Inflammatory macrophage (primary cell): ENCODE measurements at regions not wholly inside any gene's neighbourhood (a gene's known extent, or its start where the extent isn't known, plus 50 kb on each side); places are given as distances from the start of the nearest gene placed in this dataset.

ENCODE experiments used
- DNase-seq, 2 donors: peaks; one replicate each; pipeline ENCODE4 v3.0.0-alpha.2; 2020 to 2022

DNA sequence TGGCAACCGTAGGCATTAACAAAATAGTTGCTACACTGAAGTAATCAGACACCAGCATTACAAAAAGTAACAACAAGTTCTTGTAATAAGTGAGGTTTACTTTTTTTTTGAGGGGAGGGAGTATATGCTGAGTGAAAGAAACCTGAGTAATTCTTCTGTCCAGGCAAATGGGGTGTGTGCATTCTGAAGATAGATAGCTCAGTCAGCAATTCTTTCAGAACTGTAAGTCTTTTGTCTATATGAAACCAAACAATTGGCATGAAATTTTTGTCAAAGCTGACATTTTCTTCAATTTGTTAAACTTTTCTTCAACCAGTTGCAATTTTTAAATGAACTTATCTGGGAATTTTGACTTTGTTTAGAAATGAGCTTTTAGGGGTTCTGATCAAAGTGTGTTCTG is 208.1 kb upstream of the THSD7B start:
- DNase-seq, result no peak

DNA sequence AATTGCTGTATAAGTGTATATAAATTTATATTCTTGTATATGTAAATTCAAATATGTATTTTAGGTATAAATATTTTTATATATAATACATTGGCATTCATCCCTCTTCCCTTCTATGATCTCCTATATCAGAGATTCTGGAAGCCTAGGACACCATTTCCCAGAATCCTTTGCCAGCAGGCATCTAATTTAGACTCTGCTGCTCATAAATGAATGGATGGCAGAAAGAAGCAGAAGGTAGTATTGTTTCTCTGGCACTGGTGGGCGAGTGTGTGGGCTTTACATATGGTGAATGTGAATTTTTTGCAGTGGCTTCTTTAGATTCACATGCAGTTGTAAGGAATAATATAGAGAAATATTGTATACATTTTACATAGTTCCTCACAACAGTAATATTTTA is 215.2 kb upstream of the THSD7B start:
- DNase-seq, result no peak

DNA sequence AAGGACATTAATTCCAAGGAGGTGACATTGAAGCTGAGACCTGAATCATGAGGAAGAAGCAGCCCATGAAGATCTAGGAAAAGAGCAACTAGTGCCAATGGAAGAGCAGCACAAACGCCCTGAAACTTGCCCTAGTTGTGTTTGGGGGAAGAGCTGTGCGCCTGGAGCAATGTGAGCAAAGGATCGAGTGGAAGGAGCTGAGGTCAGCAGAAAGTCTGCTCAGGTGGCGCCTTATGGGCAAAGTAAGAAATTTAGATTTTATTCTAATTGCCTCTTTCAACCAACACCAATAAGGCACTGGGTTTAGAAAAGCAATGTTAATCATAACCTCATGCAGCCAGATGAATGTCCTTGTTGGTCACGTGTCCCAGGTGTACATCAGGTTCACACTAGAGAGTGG is 226.0 kb upstream of the THSD7B start:
- no peak for DNase-seq

DNA sequence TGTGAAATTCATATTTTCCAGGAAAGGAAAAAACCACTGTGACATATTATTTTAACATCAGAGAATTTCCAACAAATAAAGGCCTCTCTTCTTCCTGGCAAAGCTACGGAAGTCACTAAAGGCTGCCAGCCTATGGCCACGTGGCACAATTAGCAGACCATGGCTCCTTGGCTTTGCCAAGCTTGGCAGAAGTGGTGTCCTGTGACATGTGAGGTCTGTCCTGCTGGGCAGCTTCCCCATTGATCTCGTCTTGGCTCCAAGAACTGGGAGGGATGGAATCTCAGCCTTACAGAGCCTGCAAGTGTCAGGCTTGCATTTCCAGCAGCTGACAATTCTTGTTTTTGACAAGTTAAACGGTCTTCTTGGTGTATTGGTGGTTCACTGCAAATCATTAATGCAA is 226.9 kb upstream of the THSD7B start:
- DNase-seq, result no peak

DNA sequence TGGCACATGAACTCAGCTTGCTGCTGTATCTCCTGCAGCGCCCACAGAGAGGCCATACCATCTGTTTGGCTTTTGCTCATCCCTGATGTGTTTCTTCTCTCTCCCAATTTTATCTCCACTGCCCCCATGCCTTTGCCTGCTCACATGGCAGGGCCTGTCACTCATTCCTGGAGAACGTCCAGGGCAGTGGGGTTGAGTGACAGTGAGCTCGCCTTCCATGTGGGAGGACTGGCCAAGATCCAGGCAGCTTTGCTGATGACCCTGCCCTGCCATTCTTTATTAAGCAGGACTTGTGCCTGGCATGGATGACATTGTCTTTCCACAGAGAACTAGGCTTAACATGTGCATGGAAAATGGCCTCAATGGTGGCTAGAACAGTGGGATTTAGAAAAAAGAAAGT is 230.5 kb upstream of the THSD7B start:
- no peak for DNase-seq

DNA sequence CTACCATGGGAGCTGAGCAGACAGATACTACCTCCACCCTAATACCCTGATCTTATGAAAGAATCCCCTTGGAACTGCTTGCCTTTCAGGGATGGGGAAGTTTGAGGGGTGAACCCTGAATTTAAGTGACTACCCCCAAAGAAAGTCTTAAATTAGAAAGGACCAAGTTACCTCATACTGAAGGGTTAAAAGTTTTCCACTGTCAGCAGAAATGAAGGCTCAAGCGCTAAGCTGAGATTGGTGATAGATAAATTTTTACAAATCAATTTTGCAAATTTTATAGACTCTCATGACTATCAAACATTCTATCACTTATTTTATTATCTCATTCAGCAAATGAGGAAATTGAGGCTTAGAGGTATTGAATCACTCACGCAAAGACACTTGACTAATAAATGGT is 233.2 kb upstream of the THSD7B start:
- DNase-seq, result no peak

DNA sequence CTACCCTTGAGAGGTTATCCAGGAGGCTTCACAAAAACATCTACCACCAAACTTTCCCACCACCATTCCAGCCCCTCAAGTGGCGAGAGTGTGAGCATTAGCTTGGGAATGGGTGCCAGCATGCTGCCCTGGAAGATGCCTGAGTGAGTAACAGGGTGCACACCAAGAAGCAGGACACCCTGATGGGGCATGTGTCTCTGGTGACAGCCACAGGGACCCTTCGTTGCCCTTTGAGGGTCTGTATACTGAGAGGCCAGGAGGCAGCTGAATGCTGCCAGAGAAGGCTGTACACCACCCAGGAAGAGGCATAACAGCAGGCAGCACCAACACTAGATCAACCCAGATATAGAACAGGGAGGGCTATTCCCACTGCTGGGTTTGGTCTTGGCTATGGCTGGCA is 233.6 kb upstream of the THSD7B start:
- no peak for DNase-seq

DNA sequence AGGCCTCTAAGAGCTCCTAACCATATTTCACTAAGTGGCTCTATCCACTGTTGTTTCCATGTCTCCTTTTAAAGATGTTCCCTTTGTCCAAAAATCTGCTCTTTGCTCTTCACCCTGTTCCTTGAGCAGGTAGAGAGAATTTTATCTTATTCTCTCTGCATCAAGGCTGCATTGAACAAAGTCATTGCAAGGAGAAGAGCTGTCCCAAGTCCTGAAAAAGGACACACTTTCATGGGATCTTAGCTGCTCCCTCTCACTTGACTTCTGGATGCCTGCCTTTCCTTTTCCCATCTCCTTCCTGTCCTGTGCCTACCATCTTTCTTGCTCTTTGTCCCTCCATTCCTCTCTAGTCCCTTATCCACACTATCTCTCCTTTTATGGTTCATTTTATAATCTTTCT is 235.2 kb upstream of the THSD7B start:
- DNase-seq, result no peak

DNA sequence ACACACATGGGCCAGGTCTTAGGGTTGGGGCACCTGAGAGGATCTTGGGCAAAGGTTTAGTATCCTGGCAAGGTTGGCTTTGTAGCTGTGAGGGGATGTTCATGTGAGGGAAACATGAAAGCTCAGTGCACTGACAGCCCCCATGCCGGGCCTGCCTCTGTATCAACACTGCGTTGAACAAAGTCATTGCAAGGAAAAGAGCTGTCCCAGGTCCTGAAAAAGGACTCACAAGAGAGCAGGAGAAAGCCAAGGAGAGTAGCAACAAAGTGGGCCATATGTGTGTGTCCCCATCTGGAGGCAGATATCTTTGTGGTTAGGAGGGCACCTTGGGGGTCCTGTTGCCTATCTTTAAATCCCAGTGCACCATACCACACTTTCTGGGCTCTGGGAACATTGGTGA is 237.8 kb upstream of the THSD7B start:
- no peak for DNase-seq

DNA sequence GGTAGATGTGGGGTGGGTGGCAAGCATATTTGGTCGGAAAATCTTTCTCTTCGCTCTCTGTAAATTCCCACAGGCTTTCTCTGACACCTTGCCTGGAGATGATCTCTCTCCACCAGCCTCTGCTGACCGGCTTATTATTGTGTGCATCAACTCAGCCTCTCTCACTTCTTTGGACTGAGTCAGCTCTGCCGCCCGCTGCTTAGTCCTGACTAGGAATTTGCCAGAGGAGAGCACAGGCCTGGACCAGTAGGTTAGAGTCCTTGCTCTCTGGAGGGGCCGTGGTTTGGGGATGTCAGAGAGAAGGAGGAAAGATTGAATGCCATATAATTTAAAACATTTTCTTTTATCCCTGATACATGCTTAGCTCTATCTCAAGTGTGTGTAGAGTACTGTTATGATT is 242.6 kb upstream of the THSD7B start:
- no peak for DNase-seq

DNA sequence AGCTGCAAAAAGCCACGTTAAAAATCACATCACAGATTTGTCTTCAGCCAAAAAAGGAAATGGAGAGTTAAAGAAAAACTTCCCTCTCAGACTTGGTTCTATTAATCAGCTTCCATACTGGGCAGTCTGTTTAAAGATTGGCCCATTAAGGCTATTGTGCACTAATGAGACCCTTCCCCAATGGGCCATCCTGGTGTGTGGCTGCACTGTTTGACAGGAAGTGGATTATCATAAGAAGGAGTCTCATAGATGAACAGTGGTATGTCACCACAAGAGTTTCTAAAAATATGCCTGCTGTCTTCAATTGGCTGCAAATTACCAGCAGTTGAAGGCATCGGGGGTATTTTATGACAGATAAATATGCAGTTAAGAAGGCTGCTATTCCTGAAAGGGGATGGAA is 247.6 kb upstream of the THSD7B start:
- DNase-seq, result no peak

DNA sequence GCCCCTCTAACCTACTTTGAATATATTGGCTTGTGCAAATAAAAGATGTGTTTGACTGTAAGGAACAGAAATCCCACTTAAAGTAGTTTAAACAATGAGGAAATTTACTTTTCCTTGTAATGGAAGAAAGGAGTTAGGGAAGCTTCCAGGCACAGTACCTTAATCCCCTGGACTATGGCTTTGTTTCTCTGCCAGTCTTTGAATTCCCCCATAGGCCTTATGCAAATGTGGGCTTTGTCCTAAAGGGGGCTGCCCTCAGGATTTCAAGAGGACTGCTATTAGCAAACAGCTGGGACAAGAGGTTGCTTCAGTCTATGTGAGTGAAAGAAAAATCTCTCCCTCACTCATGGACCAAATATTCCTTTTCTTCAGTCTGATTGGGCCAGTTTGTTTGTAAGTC is 255.1 kb upstream of the THSD7B start:
- DNase-seq, result no peak

DNA sequence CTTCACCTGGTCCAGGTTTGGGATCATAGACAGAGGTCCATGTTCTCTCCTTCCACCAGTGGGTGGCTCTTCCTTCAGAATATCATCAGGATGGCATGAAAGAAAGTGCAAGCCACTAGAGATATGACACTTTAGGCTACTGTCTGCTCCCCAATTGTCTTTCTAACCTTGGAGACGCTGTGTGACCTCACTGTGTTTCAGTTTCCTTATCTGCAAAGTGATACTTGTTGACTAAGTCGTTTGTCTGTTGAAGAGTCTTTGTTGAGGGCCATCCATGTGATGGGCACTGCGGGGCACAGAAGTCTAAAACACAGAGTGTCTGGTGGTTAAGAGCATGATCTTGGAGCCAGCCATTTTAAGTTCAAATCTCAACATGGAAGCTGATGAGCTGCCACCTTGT is 259.9 kb upstream of the THSD7B start:
- no peak for DNase-seq

DNA sequence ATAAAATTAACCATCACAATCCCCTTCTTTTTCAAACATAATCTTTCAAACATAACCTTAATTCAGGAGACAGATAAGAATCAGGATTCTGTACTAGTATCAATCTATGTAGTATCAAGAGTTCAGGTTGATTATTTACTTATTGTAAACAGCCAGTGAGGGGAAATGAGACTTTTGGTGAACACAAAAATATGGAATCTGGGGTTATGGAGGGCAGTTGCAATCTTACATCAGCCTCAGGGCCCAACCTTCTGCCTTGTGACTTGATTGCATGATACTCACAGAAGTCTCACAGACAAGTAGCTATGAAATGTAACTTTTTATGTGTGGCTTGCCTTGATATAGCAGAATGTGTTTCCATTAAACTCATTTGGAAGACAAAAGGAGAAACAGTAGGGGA is 262.7 kb upstream of the THSD7B start:
- no peak for DNase-seq

DNA sequence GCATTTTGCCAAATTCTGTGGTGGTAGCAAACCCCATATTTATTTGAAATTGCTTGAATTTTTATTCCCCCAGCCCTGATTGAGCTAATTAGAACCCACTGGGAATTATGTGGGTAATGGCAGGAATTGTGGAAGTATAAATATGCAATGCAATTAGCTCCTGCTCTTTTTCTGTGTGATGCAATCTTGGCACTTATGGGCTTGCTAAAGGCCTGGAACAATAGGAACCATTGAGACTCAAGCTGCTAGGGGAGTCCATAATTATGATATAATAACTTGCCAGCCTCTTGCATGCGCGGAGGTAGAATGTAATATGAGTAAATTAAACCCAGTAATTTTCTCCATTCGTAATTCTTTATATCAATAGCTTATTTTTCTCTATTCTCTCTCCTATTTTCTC is 267.6 kb upstream of the THSD7B start:
- DNase-seq, result no peak

DNA sequence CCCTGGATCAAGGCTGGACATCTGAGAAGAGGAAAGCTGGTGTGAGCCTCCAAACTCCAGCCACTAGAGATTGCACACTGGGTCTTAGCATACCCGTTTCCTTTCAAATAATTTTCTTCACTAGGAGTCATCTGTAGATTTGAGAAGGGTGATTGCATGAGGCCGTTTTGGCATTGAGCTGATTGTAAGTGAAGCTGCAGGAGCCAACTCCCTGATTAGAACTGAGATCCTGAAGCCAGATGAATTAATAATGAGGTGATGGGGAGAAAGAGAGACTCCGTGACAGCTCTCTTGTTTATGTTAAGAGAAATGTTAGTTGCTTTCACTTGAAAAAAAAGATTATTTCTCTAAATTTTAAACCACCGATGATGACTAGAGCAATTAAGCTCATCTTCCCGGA is 268.4 kb upstream of the THSD7B start:
- no peak for DNase-seq

DNA sequence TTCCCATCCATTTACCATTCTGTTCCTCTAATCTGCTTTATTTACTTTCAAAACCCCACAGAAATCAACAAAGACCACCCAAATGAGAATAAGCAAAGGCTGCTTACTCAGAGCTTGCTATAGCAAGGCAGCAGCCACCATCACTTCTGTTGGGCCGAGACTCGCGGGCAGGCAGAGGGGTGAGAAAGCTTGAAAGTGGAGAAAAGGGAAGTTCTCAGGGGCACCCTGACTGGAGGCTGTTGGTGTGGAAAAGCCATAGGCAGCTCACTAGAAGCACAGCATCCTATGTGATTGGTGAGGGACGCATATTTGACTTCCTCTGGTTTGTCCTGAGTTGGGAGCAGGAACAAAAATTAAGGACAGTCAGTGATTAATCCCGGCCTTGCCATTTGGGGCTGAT is 269.7 kb upstream of the THSD7B start:
- DNase-seq, result no peak

DNA sequence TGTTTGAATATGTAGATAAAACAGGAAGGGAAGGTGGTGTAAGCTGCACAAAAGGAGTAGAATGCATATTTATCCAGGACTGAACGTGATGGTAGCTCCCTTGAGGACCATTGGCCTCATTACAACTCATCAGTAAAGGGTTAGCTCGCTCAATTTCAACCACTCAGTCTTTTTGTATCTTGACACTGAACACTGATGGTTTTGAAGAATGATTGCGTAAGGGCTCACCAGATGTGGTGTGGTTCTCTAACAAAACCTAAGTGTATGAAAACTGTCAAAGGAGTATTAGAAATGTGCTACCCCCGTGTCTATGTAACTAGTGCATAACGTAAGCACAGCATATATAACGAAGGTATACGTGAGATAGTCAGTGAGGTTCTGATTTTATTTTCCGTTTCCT is 272.4 kb upstream of the THSD7B start:
- DNase-seq, result no peak

DNA sequence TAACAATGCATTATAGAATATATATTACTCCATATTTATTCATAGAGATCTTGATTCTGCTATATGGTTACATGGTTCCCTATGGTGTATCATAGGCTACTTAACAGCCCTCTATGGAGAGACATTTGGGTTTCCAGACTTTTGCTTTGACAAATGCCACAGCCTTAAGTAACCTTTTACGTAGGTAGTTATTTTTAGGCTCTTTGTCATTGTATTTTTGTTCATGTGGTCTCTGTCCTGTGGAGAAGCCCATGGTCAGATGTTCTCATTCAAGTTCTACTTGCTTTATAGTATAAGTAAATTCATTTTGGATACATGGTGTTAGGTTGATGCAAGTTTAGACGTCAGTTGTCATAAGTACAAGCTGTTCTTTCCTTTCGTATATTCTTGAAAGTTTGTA is 275.2 kb upstream of the THSD7B start:
- DNase-seq, result no peak

DNA sequence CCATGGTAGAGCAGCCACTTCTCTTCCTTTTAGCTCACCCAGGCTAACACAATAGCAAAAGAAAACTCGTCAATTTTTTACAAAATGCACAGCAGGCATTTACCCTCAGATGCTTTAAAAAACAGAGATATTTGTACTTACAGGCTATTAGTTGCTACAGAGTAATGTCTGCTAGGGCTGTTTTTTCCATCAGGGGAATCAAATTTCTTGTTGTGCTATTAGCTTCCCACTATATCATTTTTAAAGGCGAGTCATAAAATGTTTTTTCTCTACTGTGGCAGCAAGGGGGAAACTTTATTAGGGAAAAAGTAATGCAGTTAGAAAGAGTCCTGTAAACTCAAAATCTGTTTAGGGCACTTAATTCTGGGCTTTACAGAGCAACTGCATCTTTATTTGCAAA is 277.9 kb upstream of the THSD7B start:
- no peak for DNase-seq

DNA sequence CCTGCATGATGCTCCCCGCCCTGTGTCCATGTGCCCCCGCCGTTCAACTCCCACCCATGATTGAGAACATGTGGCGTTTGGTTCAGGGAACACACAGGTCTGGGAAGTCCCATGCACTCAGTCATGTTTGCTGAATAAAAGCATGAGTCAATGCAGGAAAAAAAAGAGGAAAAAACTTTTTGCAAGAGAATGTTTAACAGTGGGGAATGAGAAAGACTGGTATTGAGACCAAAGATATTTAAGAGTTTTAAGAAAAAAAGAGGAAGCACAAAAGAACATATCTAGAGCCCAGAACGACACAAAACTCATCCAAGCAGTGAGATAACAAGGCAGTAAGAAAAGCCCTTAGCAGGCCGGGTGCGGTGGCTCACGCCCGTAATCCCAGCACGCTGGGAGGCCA is 279.2 kb upstream of the THSD7B start:
- no peak for DNase-seq

DNA sequence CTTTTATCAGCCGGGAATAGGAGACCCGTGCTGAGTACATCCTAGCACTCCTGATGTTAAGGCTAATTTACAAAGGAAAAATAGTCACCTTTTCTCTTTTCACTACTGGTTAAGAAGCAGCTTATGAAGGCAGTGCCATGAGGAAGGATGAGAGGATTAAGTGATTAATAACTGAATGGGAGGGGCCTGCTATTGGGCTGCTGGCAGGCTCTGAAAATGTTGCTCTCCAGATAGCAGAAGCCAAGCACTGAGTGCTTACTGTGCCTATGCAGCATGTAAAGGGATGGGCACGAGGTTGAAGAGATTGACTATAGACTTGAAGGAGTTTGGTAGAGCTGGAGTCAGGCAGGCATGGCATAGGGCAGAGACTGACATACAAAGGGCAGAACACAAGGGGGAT is 282.4 kb upstream of the THSD7B start:
- no peak for DNase-seq

DNA sequence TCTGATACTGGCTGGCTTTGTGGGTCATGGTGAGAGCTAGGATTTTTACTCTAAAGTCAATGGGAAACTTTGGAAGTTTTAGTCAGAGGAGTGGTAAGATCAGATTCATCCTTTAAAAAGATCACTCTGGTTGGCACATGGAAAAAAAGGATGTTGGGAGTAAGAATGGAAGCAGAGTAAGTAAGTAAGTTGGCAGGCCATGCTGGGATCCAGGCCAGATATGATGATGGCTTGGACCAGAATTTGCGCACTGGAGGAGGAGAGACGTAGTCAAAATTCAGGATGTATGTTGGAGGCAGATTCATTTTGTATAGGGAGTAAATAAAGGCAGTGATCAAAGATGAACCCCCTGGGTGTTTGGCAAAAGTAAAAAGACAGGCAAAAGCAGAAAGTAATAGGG is 283.3 kb upstream of the THSD7B start:
- no peak for DNase-seq

DNA sequence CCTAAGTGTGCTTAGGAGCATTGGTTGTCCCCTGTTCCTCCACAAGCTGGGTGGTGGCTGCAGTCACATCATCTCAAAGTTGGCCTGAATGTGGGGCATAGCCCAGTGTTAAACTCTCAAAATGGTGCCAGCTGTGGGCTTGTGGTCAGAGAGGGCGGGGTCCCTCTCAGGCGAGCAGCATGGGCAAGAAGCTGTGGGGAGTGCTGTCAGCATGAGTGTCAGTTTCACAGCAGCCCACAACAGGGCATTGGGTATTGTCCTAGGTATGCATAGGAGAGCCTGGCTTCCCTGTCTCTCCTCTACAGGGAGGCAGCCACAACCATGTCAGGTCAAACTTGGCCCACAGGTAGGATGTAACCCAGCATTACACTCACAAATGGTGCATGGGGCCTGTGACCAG is 285.6 kb upstream of the THSD7B start:
- no peak for DNase-seq

DNA sequence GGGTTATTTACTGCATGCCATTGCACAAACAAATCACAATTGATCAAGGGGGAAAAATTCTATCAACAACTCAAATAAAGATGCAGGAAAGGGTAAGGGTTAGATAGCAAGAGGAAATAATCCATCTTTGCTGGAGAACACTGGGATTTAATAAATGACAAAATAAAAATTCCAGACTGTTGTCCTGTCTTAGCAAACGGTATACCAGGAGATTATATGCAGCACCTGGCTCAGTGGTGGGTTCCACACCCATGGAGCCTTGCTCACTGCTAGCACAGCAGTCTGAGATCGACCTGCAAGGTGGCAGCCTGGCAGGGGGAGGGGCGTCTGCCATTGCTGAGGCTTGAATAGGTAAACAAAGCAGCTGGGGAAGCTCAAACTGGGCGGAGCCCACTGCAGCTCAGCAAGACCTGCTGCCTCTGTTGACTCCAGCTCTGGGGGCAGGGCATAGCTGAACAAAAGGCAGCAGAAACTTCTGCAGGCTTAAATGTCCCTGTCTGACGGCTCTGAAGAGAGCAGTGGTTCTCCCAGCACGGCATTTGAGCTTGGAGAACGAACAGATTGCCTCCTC is 296.5 kb upstream of the THSD7B start:
- no peak for DNase-seq

DNA sequence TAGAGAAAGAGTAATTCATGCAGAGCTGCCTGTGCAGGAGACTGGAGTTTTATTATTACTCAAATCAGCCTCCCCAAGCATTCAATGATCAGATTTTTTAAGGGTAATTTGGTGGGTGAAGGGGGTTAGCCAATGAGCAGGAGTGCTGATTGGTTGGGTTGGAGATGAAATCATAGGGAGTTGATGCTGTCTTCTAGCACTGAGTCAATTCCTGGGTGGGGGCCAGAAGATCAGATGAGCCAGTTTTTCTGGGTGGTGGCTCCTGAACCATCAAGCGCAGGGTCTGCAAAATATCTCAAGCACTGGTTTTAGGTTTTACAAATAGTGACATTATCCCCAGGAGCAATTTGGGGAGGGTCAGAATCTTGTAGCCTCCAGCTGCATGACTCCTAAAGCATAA is 312.8 kb upstream of the THSD7B start:
- no peak for DNase-seq
